Stomach (tissue), 8 donors: ENCODE measurements at regions not wholly inside any gene's neighbourhood (a gene's known extent, or its start where the extent isn't known, plus 50 kb on each side); places are given as distances from the start of the nearest gene placed in this dataset.

Experiments
- DNase-seq, 2 donors: peaks; one replicate each; pipeline versions ENCODE4 v3.0.0 to v3.0.0-alpha.2; 2013 to 2019
- H3K27ac ChIP-seq, 5 donors: fragments of 200-600 bp in 4 of 5; sonication (generic) in 4 of 5; one replicate each; pipeline ENCODE4 v1.5.1; 2013 to 2019; ENCODE audit warnings: mild to moderate bottlenecking in 1 of 5, moderate library complexity in 1 of 5
- H3K27me3 ChIP-seq, 3 donors: fragments of 200-600 bp; sonication (generic); one replicate each; pipeline ENCODE4 v1.5.1; 2017 to 2019; ENCODE audit warnings: mixed run types in 1 of 3
- H3K36me3 ChIP-seq, 4 donors: fragments of 200-600 bp; sonication (generic); 1 replicate in 3 of 4; 2 replicates in 1 of 4; pipeline ENCODE4 v1.5.1; 2016 to 2019
- H3K4me1 ChIP-seq, 4 donors: fragments of 200-600 bp; sonication (generic); one replicate each; pipeline ENCODE4 v1.5.1; 2016 to 2019
- H3K4me3 ChIP-seq, 4 donors: fragments of 200-600 bp; sonication (generic) in 3 of 4; one replicate each; pipeline ENCODE4 v1.5.1; 2016 to 2019; ENCODE audit warnings: mild to moderate bottlenecking in 1 of 4
- H3K9me3 ChIP-seq, 4 donors: fragments of 200-600 bp; sonication (generic); one replicate each; pipeline ENCODE4 v1.5.1; 2016 to 2019
- CTCF ChIP-seq, 7 experiments: fragments of 450-650 bp in 4 of 7; fragments of 200-600 bp in 3 of 7; sonication (generic) in 3 of 7; IDR thresholded peaks; one replicate each; pipeline ENCODE4 v1.5.1; 2016 to 2019; ENCODE audit warnings: antibody characterized with exemption in 7 of 7, control low read depth in 2 of 7, mild to moderate bottlenecking in 1 of 7
- EP300 ChIP-seq: sonication (generic); formaldehyde crosslinking; IDR thresholded peaks from one replicate; pipeline ENCODE4 v1.6.1; 2017; ENCODE audit warnings: antibody characterized with exemption
- POLR2A ChIP-seq, 4 donors: fragments of 450-650 bp; IDR thresholded peaks; one replicate each; pipeline ENCODE4 v1.6.1; 2016; ENCODE audit warnings: antibody characterized with exemption in 4 of 4, control low read depth in 2 of 4, mild to moderate bottlenecking in 1 of 4, moderate library complexity in 1 of 4
- POLR2AphosphoS5 ChIP-seq, 3 donors: sonication (generic); formaldehyde crosslinking; IDR thresholded peaks; one replicate each; pipeline ENCODE4 v1.6.1; 2016; ENCODE audit warnings: antibody characterized with exemption in 3 of 3
- WGBS, 5 donors: extraction: QIAGEN DNeasy Blood & Tissue Kit in 3 of 5; methylation state at CpG; one replicate each; pipeline versions ENCODE4 v1.1.5 to v1.1.7; 2013 to 2018; 5-methylcytosine and 5-hydroxymethylcytosine counted together
- intact Hi-C: fragments of 100-400 bp; cut with DNase I; formaldehyde crosslinking; loops from one replicate; pipeline ENCODE4 v1.15.1; 2023; ENCODE audit warnings: low total_unique reads
- donor health status: healthy with polysubstance abuse.
- donor health status: Bipolar disorder and iron deficiency.
- donor health status: healthy.

- TF ChIP-seq POLR2A (IDR thresholded peaks at IDR 0.05): no peak
- TF ChIP-seq EP300: no peak
- TF ChIP-seq POLR2AphosphoS5 (IDR thresholded peaks at IDR 0.05): no peak
- Histone ChIP-seq H3K27ac (no peak overlapping the region), H3K4me3 (no peak overlapping the region), H3K27me3 (no peaks in the 10 kb centered on the region), H3K4me1 (no peaks in the 10 kb centered on the region), H3K36me3 (no peaks in the 10 kb centered on the region), H3K9me3 (no peaks in the 10 kb centered on the region)
- no peak for DNase-seq
- intact Hi-C loops: no loop called here
- 81 to 89% (median 86%) methylated on average over 3 of the region's 3 CpGs for WGBS, 5 donors
Measured at GRCh38 chr3:78275420-78275852, 1235.5 kb downstream of the ROBO2 start.

- Histone ChIP-seq H3K36me3 (no peaks in the 10 kb centered on the region), H3K9me3 (no peaks in the 10 kb centered on the region), H3K27ac (no peak overlapping the region), H3K27me3 (no peaks in the 10 kb centered on the region), H3K4me3 (no peak overlapping the region), H3K4me1 (no peaks in the 10 kb centered on the region)
- no peak for DNase-seq
- 89 to 97% (median 92%) methylated on average over 2 of the region's 2 CpGs for whole genome bisulfite sequencing, 5 donors
- intact Hi-C loops: no loop called here
- TF ChIP-seq POLR2AphosphoS5 (IDR thresholded peaks at IDR 0.05) (no peak), CTCF (IDR thresholded peaks at IDR 0.05) (no peak), POLR2A (IDR thresholded peaks at IDR 0.05) (no peak), EP300 (no peak)
Measured at GRCh38 chr3:78277220-78277619, 1237.3 kb downstream of the ROBO2 start.

- Histone ChIP-seq H3K4me3 (no peak overlapping the region), H3K36me3 (no peaks in the 10 kb centered on the region), H3K9me3 (no peaks in the 10 kb centered on the region), H3K4me1 (no peaks in the 10 kb centered on the region), H3K27ac (no peak overlapping the region), H3K27me3 (no peaks in the 10 kb centered on the region)
- intact Hi-C loops: no loop called here
- DNase-seq: no peak
- TF ChIP-seq POLR2AphosphoS5 (IDR thresholded peaks at IDR 0.05): no peak
- TF ChIP-seq POLR2A (IDR thresholded peaks at IDR 0.05): no peak
- TF ChIP-seq CTCF (IDR thresholded peaks at IDR 0.05): no peak
- TF ChIP-seq EP300: no peak
Measured at GRCh38 chr3:78277801-78278200, 1237.9 kb downstream of the ROBO2 start.

GRCh38 chr3:78279091-78279490 is 1239.2 kb downstream of the ROBO2 start:
- Histone ChIP-seq H3K4me1 (no peaks in the 10 kb centered on the region), H3K27me3 (no peaks in the 10 kb centered on the region), H3K36me3 (no peaks in the 10 kb centered on the region), H3K9me3 (no peaks in the 10 kb centered on the region), H3K4me3 (no peak overlapping the region), H3K27ac (no peak overlapping the region)
- WGBS, 5 donors: 75 to 83% (median 81%) methylated on average over 3 of the region's 3 CpGs
- intact Hi-C loops: no loop called here
- TF ChIP-seq EP300 (no peak), POLR2AphosphoS5 (IDR thresholded peaks at IDR 0.05) (no peak), CTCF (IDR thresholded peaks at IDR 0.05) (no peak), POLR2A (IDR thresholded peaks at IDR 0.05) (no peak)
- no peak for DNase-seq

- no peaks in the 10 kb centered on the region for H3K9me3 ChIP-seq
- H3K4me1 ChIP-seq: no peaks in the 10 kb centered on the region
- WGBS, 5 donors: 83 to 94% (median 91%) methylated on average over 5 to 6 of the region's 6 CpGs
- no peak for TF ChIP-seq POLR2A (IDR thresholded peaks at IDR 0.05)
- H3K4me3 ChIP-seq: no peak overlapping the region
- no peak overlapping the region for H3K27ac ChIP-seq
- no peaks in the 10 kb centered on the region for H3K36me3 ChIP-seq
- intact Hi-C loops: no loop called here
- H3K27me3 ChIP-seq: no peaks in the 10 kb centered on the region
- no peak for DNase-seq
Measured at GRCh38 chr3:78281381-78281780, 1241.5 kb downstream of the ROBO2 start.
